T-helper 2 cell treated with Interferon-gamma antibody and Interleukin-4, amounts not matched to agents 100 ng/mL and 5 ng/mL, for 36 hours (primary cell): ENCODE measurements at regions not wholly inside any gene's neighbourhood (a gene's known extent, or its start where the extent isn't known, plus 50 kb on each side); places are given as distances from the start of the nearest gene placed in this dataset.
"Not testable (repeated sequence)": the region's sequence is repeated elsewhere in the genome, so short reads cannot be mapped to it uniquely, and the experiment has no call there.

Experiments
- intact Hi-C: fragments of 100-400 bp; cut with micrococcal nuclease; formaldehyde crosslinking; loops from one replicate; pipeline ENCODE4 v1.15.1; 2023

GRCh38 chr13:78147905-78148304 is 229.3 kb upstream of the EDNRB start:
- intact Hi-C loops, result no loop called here

GRCh38 chr13:78145276-78145675 is 226.6 kb upstream of the EDNRB start:
- intact Hi-C loops, result no loop called here

GRCh38 chr13:78139765-78140164 is 221.1 kb upstream of the EDNRB start:
- intact Hi-C loops, result loop anchor here (10.0 kb wide), 1 partner anchor 615 kb away; no protein-coding TSS in a partner anchor

GRCh38 chr13:78138756-78139155 is 220.1 kb upstream of the EDNRB start:
- intact Hi-C loops, result loop anchor here (10.0 kb wide), 1 partner anchor 616 kb away; no protein-coding TSS in a partner anchor

GRCh38 chr13:78137404-78138142 is 218.9 kb upstream of the EDNRB start:
- intact Hi-C loops, result loop anchor here (10.0 kb wide), 1 partner anchor 617 kb away; no protein-coding TSS in a partner anchor

GRCh38 chr13:78136966-78137365 is 218.3 kb upstream of the EDNRB start:
- intact Hi-C loops, result loop anchor here (10.0 kb wide), 1 partner anchor 618 kb away; no protein-coding TSS in a partner anchor

- intact Hi-C loops, result loop anchor here (10.0 kb wide), 1 partner anchor 621 kb away; no protein-coding TSS in a partner anchor
Measured at GRCh38 chr13:78133511-78133910, 214.9 kb upstream of the EDNRB start.

GRCh38 chr13:78131811-78132210 is 213.2 kb upstream of the EDNRB start:
- intact Hi-C loops, result loop anchor here (10.0 kb wide), 1 partner anchor 623 kb away; no protein-coding TSS in a partner anchor

- intact Hi-C loops, result loop anchor here (10.0 kb wide), 1 partner anchor 623 kb away; no protein-coding TSS in a partner anchor
Measured at GRCh38 chr13:78131346-78131745, 212.7 kb upstream of the EDNRB start.

GRCh38 chr13:78129823-78130222 is 211.2 kb upstream of the EDNRB start:
- intact Hi-C loops, result loop anchor here (10.0 kb wide), 1 partner anchor 625 kb away; no protein-coding TSS in a partner anchor

- intact Hi-C loops, result no loop called here
Measured at GRCh38 chr13:78129359-78129758, 210.7 kb upstream of the EDNRB start.

- intact Hi-C loops, result loop anchor here (1.0 to 5.0 kb wide), 2 partner anchors 342 to 529 kb away; no protein-coding TSS in a partner anchor
Measured at GRCh38 chr13:78121459-78122348, 203.1 kb upstream of the EDNRB start.

- intact Hi-C loops, result loop anchor here (1.0 to 5.0 kb wide), 2 partner anchors 342 to 529 kb away; no protein-coding TSS in a partner anchor
Measured at GRCh38 chr13:78121001-78121400, 202.4 kb upstream of the EDNRB start.

- intact Hi-C loops, result loop anchor here (5.0 kb wide), 1 partner anchor 528 kb away; no protein-coding TSS in a partner anchor
Measured at GRCh38 chr13:78120144-78120543, 201.5 kb upstream of the EDNRB start.

GRCh38 chr13:78117070-78117469 is 198.4 kb upstream of the EDNRB start:
- intact Hi-C loops, result not testable (repeated sequence)

GRCh38 chr13:78105656-78106055 is 187.0 kb upstream of the EDNRB start:
- intact Hi-C loops, result no loop called here

GRCh38 chr13:78103936-78104335 is 185.3 kb upstream of the EDNRB start:
- intact Hi-C loops, result no loop called here

- intact Hi-C loops, result no loop called here
Measured at GRCh38 chr13:78102741-78103140, 184.1 kb upstream of the EDNRB start.

- intact Hi-C loops, result no loop called here
Measured at GRCh38 chr13:78102121-78102677, 183.6 kb upstream of the EDNRB start.

GRCh38 chr13:78100486-78100885 is 181.9 kb upstream of the EDNRB start:
- intact Hi-C loops, result no loop called here

GRCh38 chr13:78098249-78098648 is 179.6 kb upstream of the EDNRB start:
- intact Hi-C loops, result no loop called here
